ENCODE measurements at regions not wholly inside any gene's neighbourhood (a gene's known extent, or its start where the extent isn't known, plus 50 kb on each side); places are given as distances from the start of the nearest gene placed in this dataset.

- intact Hi-C loops (cut with micrococcal nuclease) (no loop called here), in situ Hi-C loops (cut with MboI) (no loop called here)
- H3K4me2 ChIP-seq (ENCODE audit: insufficient read depth, low read length): no peak overlapping the region
- no TSS peak for BruUV-seq (replicated peaks)
- no peaks in the 10 kb centered on the region for H4K20me1 ChIP-seq (replicated peaks; ENCODE audit: control insufficient read depth, insufficient read depth, low read length)
- no peak overlapping the region for H3K27ac ChIP-seq (ENCODE audit: extremely low read depth, low read depth, low read length)
- DNase-seq (ENCODE audit: extremely low read depth in 1 of 4, low spot score in 3 of 4) (no peak), FAIRE-seq (no peak), ATAC-seq (no peak)
- H3K36me3 ChIP-seq (ENCODE audit: control insufficient read depth, insufficient read depth, low read length): no peaks in the 10 kb centered on the region
- H3K79me2 ChIP-seq (ENCODE audit: control insufficient read depth, insufficient read depth, low read length): no peaks in the 10 kb centered on the region
- peaks cover 0 to 12% of the 10 kb centered on the region in 2 experiments; a peak in 4 of 5 replicates for H3K27me3 ChIP-seq (ENCODE audit: control insufficient read depth in 2 of 2, insufficient read depth in 2 of 2, low read length in 2 of 2)
- H2AFZ ChIP-seq (ENCODE audit: low read depth, low read length): no peak overlapping the region
- ChIA-PET POLR2A (no interaction called here), CTCF (ENCODE audit: low intra/inter-chr PET ratio) (no interaction called here)
- H3K9me3 ChIP-seq (replicated peaks; ENCODE audit: control insufficient read depth, insufficient read depth, low read depth, low read length): no peaks in the 10 kb centered on the region
- no peak overlapping the region for H3K9ac ChIP-seq (ENCODE audit: insufficient read depth in 1 of 2, low read depth in 2 of 2, low read length in 2 of 2)
- no peak overlapping the region for H3K4me3 ChIP-seq
- H3K9me1 ChIP-seq (ENCODE audit: control insufficient read depth, insufficient read depth, low read length): no peaks in the 10 kb centered on the region
- 0% methylated on average over 2 of the region's 2 CpGs for WGBS (ENCODE audit: insufficient coverage, low coverage, missing lambda C conversion rate)
- H3K4me1 ChIP-seq (replicated peaks in 1 of 2; ENCODE audit: control insufficient read depth in 2 of 2, insufficient read depth in 2 of 2, low read length in 2 of 2): no peaks in the 10 kb centered on the region
- TF ChIP-seq WHSC1 (IDR thresholded peaks at IDR 0.05; ENCODE audit: low read length): no peak
- no peak for TF ChIP-seq SAFB2 (IDR thresholded peaks at IDR 0.05; ENCODE audit: borderline replicate concordance, low read depth, low read length, severe bottlenecking)
- TF ChIP-seq MYC (IDR thresholded peaks at IDR 0.05; ENCODE audit: low read depth, low read length): no peak
- TF ChIP-seq MYC (CRISPR knock-in tag; IDR thresholded peaks at IDR 0.05; ENCODE audit: borderline replicate concordance, low read depth): no peak
- no peak for TF ChIP-seq DDX20 (tag; IDR thresholded peaks at IDR 0.05; ENCODE audit: low read depth)
- TF ChIP-seq CEBPB (tag; IDR thresholded peaks at IDR 0.05): no peak
- TF ChIP-seq ZNF592 (IDR thresholded peaks at IDR 0.05): no peak
- no peak for TF ChIP-seq ZNF609 (CRISPR knock-in tag; IDR thresholded peaks at IDR 0.05; ENCODE audit: borderline replicate concordance)
- no peak for TF ChIP-seq ZFX (CRISPR knock-in tag; IDR thresholded peaks at IDR 0.05)
- no peak for TF ChIP-seq NFE2L1 (tag; IDR thresholded peaks at IDR 0.05; ENCODE audit: borderline replicate concordance, low read depth)
- TF ChIP-seq ZNF445 (CRISPR knock-in tag; IDR thresholded peaks at IDR 0.05; ENCODE audit: low read depth): no peak
- no peak for TF ChIP-seq ELF2 (CRISPR knock-in tag; IDR thresholded peaks at IDR 0.05)
- TF ChIP-seq RHOXF2B (CRISPR knock-in tag; conservative IDR thresholded peaks at IDR 0.05): no peak
These were observed 88.0 kb downstream of the EDEM1 start for GRCh38 chr3:5275529-5275928.
